ENCODE measurements at regions not wholly inside any gene's neighbourhood (a gene's known extent, or its start where the extent isn't known, plus 50 kb on each side); places are given as distances from the start of the nearest gene placed in this dataset.

- TF ChIP-seq GATA2 (IDR thresholded peaks at IDR 0.05; ENCODE audit: low read depth, low read length): no peak
- no peak for TF ChIP-seq GATA3 (IDR thresholded peaks at IDR 0.05; ENCODE audit: low read depth, low read length)
Observed at GRCh38 chr6:102402635-102403329, 1009.3 kb downstream of the GRIK2 start.

Measured in SH-SY5Y (cell line).